ENCODE measurements at regions not wholly inside any gene's neighbourhood (a gene's known extent, or its start where the extent isn't known, plus 50 kb on each side); places are given as distances from the start of the nearest gene placed in this dataset.

GRCh38 chr5:28927559-28928326 is 1889.4 kb upstream of the CDH9 start:
- TF ChIP-seq ISL1 (CRISPR knock-in tag; IDR thresholded peaks at IDR 0.05) (no peak), TCF4 (CRISPR knock-in tag; IDR thresholded peaks at IDR 0.05; ENCODE audit: borderline replicate concordance) (no peak), SNAI2 (CRISPR knock-in tag; IDR thresholded peaks at IDR 0.05) (no peak), ZNF70 (CRISPR knock-in tag; IDR thresholded peaks at IDR 0.05) (no peak), ESRRG (CRISPR knock-in tag; IDR thresholded peaks at IDR 0.05) (no peak), TOX (CRISPR knock-in tag; IDR thresholded peaks at IDR 0.05; ENCODE audit: borderline replicate concordance) (no peak), CREB5 (CRISPR knock-in tag; IDR thresholded peaks at IDR 0.05; ENCODE audit: low read depth) (no peak), BACH2 (CRISPR knock-in tag; IDR thresholded peaks at IDR 0.05; ENCODE audit: borderline replicate concordance) (no peak), RARB (CRISPR knock-in tag; IDR thresholded peaks at IDR 0.05) (no peak), PPARA (CRISPR knock-in tag; IDR thresholded peaks at IDR 0.05; ENCODE audit: borderline replicate concordance) (no peak), ZC3H10 (CRISPR knock-in tag; IDR thresholded peaks at IDR 0.05) (no peak), CSRNP3 (CRISPR knock-in tag; IDR thresholded peaks at IDR 0.05) (no peak), OSR1 (CRISPR knock-in tag; IDR thresholded peaks at IDR 0.05) (no peak)
- TF ChIP-seq, protein P1, sequence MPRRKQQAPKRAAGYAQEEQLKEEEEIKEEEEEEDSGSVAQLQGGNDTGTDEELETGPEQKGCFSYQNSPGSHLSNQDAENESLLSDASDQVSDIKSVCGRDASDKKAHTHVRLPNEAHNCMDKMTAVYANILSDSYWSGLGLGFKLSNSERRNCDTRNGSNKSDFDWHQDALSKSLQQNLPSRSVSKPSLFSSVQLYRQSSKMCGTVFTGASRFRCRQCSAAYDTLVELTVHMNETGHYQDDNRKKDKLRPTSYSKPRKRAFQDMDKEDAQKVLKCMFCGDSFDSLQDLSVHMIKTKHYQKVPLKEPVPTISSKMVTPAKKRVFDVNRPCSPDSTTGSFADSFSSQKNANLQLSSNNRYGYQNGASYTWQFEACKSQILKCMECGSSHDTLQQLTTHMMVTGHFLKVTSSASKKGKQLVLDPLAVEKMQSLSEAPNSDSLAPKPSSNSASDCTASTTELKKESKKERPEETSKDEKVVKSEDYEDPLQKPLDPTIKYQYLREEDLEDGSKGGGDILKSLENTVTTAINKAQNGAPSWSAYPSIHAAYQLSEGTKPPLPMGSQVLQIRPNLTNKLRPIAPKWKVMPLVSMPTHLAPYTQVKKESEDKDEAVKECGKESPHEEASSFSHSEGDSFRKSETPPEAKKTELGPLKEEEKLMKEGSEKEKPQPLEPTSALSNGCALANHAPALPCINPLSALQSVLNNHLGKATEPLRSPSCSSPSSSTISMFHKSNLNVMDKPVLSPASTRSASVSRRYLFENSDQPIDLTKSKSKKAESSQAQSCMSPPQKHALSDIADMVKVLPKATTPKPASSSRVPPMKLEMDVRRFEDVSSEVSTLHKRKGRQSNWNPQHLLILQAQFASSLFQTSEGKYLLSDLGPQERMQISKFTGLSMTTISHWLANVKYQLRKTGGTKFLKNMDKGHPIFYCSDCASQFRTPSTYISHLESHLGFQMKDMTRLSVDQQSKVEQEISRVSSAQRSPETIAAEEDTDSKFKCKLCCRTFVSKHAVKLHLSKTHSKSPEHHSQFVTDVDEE (CRISPR knock-in tag; IDR thresholded peaks at IDR 0.05): no peak
- ATAC-seq: no peak

- TF ChIP-seq CSRNP3 (CRISPR knock-in tag; IDR thresholded peaks at IDR 0.05) (no peak), ESRRG (CRISPR knock-in tag; IDR thresholded peaks at IDR 0.05) (no peak), ZFP30 (CRISPR knock-in tag; IDR thresholded peaks at IDR 0.05) (no peak), ARNTL (CRISPR knock-in tag; IDR thresholded peaks at IDR 0.05; ENCODE audit: borderline replicate concordance, low read depth) (no peak), CSDC2 (CRISPR knock-in tag; IDR thresholded peaks at IDR 0.05) (no peak), ISL1 (CRISPR knock-in tag; IDR thresholded peaks at IDR 0.05) (no peak), PPARA (CRISPR knock-in tag; IDR thresholded peaks at IDR 0.05; ENCODE audit: borderline replicate concordance) (no peak), OSR1 (CRISPR knock-in tag; IDR thresholded peaks at IDR 0.05) (no peak), CREB5 (CRISPR knock-in tag; IDR thresholded peaks at IDR 0.05; ENCODE audit: low read depth) (no peak), TCF4 (CRISPR knock-in tag; IDR thresholded peaks at IDR 0.05; ENCODE audit: borderline replicate concordance) (no peak), BACH2 (CRISPR knock-in tag; IDR thresholded peaks at IDR 0.05; ENCODE audit: borderline replicate concordance) (no peak), ZNF565 (CRISPR knock-in tag; conservative IDR thresholded peaks at IDR 0.05; ENCODE audit: low read depth) (no peak)
- TF ChIP-seq, protein P1 (CRISPR knock-in tag; IDR thresholded peaks at IDR 0.05): no peak
- ATAC-seq: no peak
Observed at GRCh38 chr5:28926422-28926821, 1888.0 kb upstream of the CDH9 start.

Data from SK-N-SH treated with all-trans-retinoic acid at 6 μM for 48 hours (cell line).